PFSK-1 (cell line): ENCODE measurements at regions not wholly inside any gene's neighbourhood (a gene's known extent, or its start where the extent isn't known, plus 50 kb on each side); places are given as distances from the start of the nearest gene placed in this dataset.

Source experiments
- SIN3A ChIP-seq: IDR thresholded peaks from 2 replicates; pipeline ENCODE4 v1.6.1; 2012; ENCODE audit warnings: mild to moderate bottlenecking, low read length, moderate library complexity, borderline replicate concordance; ENCODE audit not compliant: insufficient read depth
- TAF1 ChIP-seq: IDR thresholded peaks from 2 replicates; pipeline ENCODE4 v1.6.1; 2012; ENCODE audit warnings: low read length, control low read depth, borderline replicate concordance; ENCODE audit not compliant: insufficient read depth

GRCh38 chr5:25405850-25406249 is 761.1 kb upstream of the CDH10 start:
- TF ChIP-seq TAF1 (no peak), SIN3A (no peak)
